ENCODE measurements at regions not wholly inside any gene's neighbourhood (a gene's known extent, or its start where the extent isn't known, plus 50 kb on each side); places are given as distances from the start of the nearest gene placed in this dataset.

- POLR2A ChIA-PET = no interaction called here
These were observed 148.3 kb downstream of the ELAVL4 start for GRCh38 chr1:50257029-50257428.

More at GRCh38 chr1:50257029-50257428, 148.3 kb downstream of the ELAVL4 start:
- Histone ChIP-seq H4K20me1 (replicated peaks; ENCODE audit: control insufficient read depth, insufficient read depth, low read length) (no peaks in the 10 kb centered on the region), H2AFZ (ENCODE audit: low read depth, low read length) (no peak overlapping the region), H3K9me1 (ENCODE audit: control insufficient read depth, insufficient read depth, low read length) (no peaks in the 10 kb centered on the region), H3K27me3 (ENCODE audit: control insufficient read depth in 2 of 2, insufficient read depth in 2 of 2, low read length in 2 of 2) (no peaks in the 10 kb centered on the region), H3K27ac (ENCODE audit: extremely low read depth, low read depth, low read length) (no peak overlapping the region), H3K9ac (ENCODE audit: insufficient read depth in 1 of 2, low read depth in 2 of 2, low read length in 2 of 2) (no peak overlapping the region), H3K9me3 (replicated peaks; ENCODE audit: control insufficient read depth, insufficient read depth, low read depth, low read length) (no peaks in the 10 kb centered on the region), H3K4me3 (no peak overlapping the region), H3K36me3 (ENCODE audit: control insufficient read depth, insufficient read depth, low read length) (no peaks in the 10 kb centered on the region), H3K4me2 (ENCODE audit: insufficient read depth, low read length) (no peak overlapping the region), H3K79me2 (ENCODE audit: control insufficient read depth, insufficient read depth, low read length) (no peaks in the 10 kb centered on the region), H3K4me1 (replicated peaks in 1 of 2; ENCODE audit: control insufficient read depth in 2 of 2, insufficient read depth in 2 of 2, low read length in 2 of 2) (no peaks in the 10 kb centered on the region)
- no TSS peak for BruUV-seq (replicated peaks)
- no peak for ATAC-seq
- intact Hi-C loops (cut with micrococcal nuclease) = no loop called here
- no peak for DNase-seq (ENCODE audit: extremely low read depth in 1 of 4, low spot score in 3 of 4)
- FAIRE-seq = no peak
- CTCF ChIA-PET (ENCODE audit: low intra/inter-chr PET ratio) = no interaction called here
- in situ Hi-C loops (cut with MboI) = no loop called here
- WGBS (ENCODE audit: insufficient coverage, low coverage, missing lambda C conversion rate) = 0% methylated on average over 1 of the region's 1 CpG
- no peak for TF ChIP-seq NFIX (CRISPR knock-in tag; IDR thresholded peaks at IDR 0.05; ENCODE audit: low read depth)
- TF ChIP-seq BRD4 (IDR thresholded peaks at IDR 0.05) = no peak
- TF ChIP-seq TCFL5 (CRISPR knock-in tag; conservative IDR thresholded peaks at IDR 0.05) = no peak
- no peak for TF ChIP-seq POLR3A (IDR thresholded peaks at IDR 0.05; ENCODE audit: borderline replicate concordance, extremely low read depth, insufficient read depth, insufficient read length)
- no peak for TF ChIP-seq CBX2 (IDR thresholded peaks at IDR 0.05; ENCODE audit: insufficient read depth, low read length, poor library complexity, severe bottlenecking)
- no peak for TF ChIP-seq GMEB1 (CRISPR knock-in tag; IDR thresholded peaks at IDR 0.05)
- TF ChIP-seq ZNF140 (CRISPR knock-in tag; IDR thresholded peaks at IDR 0.05) = no peak
- TF ChIP-seq FOXK2 (conservative IDR thresholded peaks at IDR 0.05 in 1 of 2, IDR thresholded peaks at IDR 0.05 in 1 of 2; ENCODE audit: low read depth in 2 of 2) = no peak
- no peak for TF ChIP-seq NONO (IDR thresholded peaks at IDR 0.05; ENCODE audit: low read depth in 2 of 2, low read length in 1 of 2)
